ENCODE measurements at regions not wholly inside any gene's neighbourhood (a gene's known extent, or its start where the extent isn't known, plus 50 kb on each side); places are given as distances from the start of the nearest gene placed in this dataset.

DNA sequence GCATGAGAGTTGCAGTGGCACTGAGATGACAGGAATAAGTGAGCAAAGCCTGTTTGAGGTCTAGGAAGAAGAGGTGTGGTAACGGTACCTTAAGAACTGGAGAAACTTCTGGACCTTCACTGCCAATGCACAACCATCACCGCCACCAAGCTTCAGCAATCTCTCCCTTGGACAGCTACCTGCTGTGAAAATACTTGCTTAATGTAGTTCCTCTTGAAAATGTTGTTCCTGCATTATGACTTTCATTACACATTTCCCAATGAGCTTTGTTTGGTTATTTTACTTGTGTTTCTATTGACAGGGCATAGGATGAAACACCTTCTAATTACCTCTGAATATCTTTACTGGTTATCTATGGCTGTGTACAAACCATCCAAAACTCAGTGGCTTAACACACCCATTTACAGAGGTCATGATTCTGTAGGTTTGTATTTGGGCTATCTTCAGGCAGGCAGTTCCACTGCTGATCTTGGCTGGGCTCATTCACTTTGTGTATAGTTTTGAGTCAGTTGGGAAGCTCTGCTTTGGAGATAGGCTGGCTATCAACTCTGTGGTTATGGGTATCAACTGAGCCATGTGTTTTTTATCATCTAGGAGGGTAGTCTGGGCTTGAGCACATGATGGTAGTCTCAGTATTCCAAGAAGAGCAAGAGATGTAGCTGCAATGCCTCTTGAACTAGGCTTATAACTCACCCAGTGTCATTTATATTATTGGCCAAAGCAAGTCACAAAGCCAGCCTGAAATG, 149.4 kb downstream of the ELAVL4 start (continued):
- TF ChIP-seq EZH2phosphoT487 (IDR thresholded peaks at IDR 0.05; ENCODE audit: unreplicated experiment), result no peak
- TF ChIP-seq JUNB (IDR thresholded peaks at IDR 0.05; ENCODE audit: unreplicated experiment), result no peak
- TF ChIP-seq, protein P1, sequence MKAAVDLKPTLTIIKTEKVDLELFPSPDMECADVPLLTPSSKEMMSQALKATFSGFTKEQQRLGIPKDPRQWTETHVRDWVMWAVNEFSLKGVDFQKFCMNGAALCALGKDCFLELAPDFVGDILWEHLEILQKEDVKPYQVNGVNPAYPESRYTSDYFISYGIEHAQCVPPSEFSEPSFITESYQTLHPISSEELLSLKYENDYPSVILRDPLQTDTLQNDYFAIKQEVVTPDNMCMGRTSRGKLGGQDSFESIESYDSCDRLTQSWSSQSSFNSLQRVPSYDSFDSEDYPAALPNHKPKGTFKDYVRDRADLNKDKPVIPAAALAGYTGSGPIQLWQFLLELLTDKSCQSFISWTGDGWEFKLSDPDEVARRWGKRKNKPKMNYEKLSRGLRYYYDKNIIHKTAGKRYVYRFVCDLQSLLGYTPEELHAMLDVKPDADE (IDR thresholded peaks at IDR 0.05), result no peak

DNA sequence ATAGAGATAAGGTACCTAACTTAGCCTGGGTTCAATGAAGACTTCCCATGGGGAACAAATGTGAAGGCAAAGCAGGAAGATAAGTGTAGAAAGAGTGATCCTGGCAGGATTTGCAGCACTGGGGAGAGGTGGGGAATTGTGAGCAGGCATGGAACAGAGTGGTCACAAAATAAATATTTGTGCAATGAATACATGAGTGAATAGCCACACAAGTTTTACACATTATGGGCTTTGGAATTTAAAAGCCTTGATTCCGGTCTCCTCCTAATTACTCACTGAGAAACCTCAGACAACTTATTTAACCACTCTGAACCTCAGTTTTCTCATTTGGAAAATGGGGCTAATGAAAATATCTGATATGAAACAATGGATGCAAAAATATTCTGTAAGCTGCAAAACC, 148.3 kb downstream of the ELAVL4 start:
- ATAC-seq, result no peak
- Histone ChIP-seq H3F3A (replicated peaks; ENCODE audit: low read depth) (no peaks in the 10 kb centered on the region), H3K4me3 (no peak overlapping the region), H3K9me2 (ENCODE audit: insufficient read depth) (no peaks in the 10 kb centered on the region), H3K27me3 (ENCODE audit: insufficient read depth) (no peaks in the 10 kb centered on the region), H4K20me1 (replicated peaks; ENCODE audit: insufficient read depth) (no peaks in the 10 kb centered on the region), H3K79me2 (replicated peaks; ENCODE audit: insufficient read depth) (no peaks in the 10 kb centered on the region), H3K27ac (ENCODE audit: low read depth) (no peak overlapping the region), H3K36me3 (ENCODE audit: insufficient read depth) (no peaks in the 10 kb centered on the region), H3K4me2 (no peak overlapping the region), H3K4me1 (ENCODE audit: insufficient read depth) (peaks cover 3% of the 10 kb centered on the region; the same call in 1 of the 2 replicates), H2AFZ (no peak overlapping the region)
- no peak for TF ChIP-seq ZNF114 (CRISPR knock-in tag; IDR thresholded peaks at IDR 0.05)
- TF ChIP-seq POLR2AphosphoS5 (IDR thresholded peaks at IDR 0.05; ENCODE audit: low read depth), result no peak
- no peaks in the 10 kb centered on the region for H3K36me3 Mint-ChIP-seq (ENCODE audit: low read depth)
- no peak for DNase-seq (ENCODE audit: low spot score)
- no peak overlapping the region for H3K4me3 Mint-ChIP-seq
- H3K4me1 Mint-ChIP-seq, result peaks cover 7% of the 10 kb centered on the region
- H3K27me3 Mint-ChIP-seq (ENCODE audit: insufficient read depth, low read depth, poor library complexity), result peaks cover 2% of the 10 kb centered on the region
- no peaks in the 10 kb centered on the region for H3K9me3 Mint-ChIP-seq
- no peak overlapping the region for H3K27ac Mint-ChIP-seq

Data from GM23338 (cell line).